Fibroblast of the aortic adventitia (primary cell): ENCODE measurements at regions not wholly inside any gene's neighbourhood (a gene's known extent, or its start where the extent isn't known, plus 50 kb on each side); places are given as distances from the start of the nearest gene placed in this dataset.

Experiments
- DNase-seq: peaks from one replicate; pipeline ENCODE4 v3.0.0-alpha.2; 2010; ENCODE audit warnings: low read depth
- H3K4me3 ChIP-seq: 2 replicates; pipeline ENCODE4 v1.5.1; 2011; ENCODE audit warnings: low read depth, mild to moderate bottlenecking, control low read depth, low read length, moderate library complexity
- TF ChIP-seq, protein P1 (sequence below): IDR thresholded peaks from 2 replicates; pipeline ENCODE4 v1.5.1; 2011; ENCODE audit warnings: mild to moderate bottlenecking, low read length, control low read depth, inconsistent platforms; ENCODE audit not compliant: insufficient read depth

DNA sequence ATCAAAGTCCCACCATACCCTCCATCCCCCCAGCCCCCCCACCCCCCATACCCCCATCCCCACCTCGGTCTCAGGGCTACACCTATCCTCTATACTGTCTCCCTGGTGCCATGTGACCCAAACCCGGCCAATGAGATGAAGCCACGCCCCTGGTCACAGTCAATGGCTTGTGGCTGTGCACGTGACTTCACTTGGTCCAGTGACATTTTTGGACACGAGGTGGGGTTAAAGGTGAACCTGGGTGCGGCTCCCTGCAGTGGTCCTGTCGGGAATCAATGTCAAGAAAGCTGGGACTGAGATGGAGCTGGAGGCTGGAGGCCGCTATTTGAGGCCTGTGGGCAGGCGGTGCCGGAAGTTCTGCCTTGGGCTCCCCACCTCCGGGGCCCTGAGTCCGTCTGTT lies 100.7 kb upstream of the MAP1LC3B2 start:
- H3K4me3 ChIP-seq: no peak overlapping the region
- TF ChIP-seq, protein P1, sequence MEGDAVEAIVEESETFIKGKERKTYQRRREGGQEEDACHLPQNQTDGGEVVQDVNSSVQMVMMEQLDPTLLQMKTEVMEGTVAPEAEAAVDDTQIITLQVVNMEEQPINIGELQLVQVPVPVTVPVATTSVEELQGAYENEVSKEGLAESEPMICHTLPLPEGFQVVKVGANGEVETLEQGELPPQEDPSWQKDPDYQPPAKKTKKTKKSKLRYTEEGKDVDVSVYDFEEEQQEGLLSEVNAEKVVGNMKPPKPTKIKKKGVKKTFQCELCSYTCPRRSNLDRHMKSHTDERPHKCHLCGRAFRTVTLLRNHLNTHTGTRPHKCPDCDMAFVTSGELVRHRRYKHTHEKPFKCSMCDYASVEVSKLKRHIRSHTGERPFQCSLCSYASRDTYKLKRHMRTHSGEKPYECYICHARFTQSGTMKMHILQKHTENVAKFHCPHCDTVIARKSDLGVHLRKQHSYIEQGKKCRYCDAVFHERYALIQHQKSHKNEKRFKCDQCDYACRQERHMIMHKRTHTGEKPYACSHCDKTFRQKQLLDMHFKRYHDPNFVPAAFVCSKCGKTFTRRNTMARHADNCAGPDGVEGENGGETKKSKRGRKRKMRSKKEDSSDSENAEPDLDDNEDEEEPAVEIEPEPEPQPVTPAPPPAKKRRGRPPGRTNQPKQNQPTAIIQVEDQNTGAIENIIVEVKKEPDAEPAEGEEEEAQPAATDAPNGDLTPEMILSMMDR: no peak
- DNase-seq: no peak

DNA sequence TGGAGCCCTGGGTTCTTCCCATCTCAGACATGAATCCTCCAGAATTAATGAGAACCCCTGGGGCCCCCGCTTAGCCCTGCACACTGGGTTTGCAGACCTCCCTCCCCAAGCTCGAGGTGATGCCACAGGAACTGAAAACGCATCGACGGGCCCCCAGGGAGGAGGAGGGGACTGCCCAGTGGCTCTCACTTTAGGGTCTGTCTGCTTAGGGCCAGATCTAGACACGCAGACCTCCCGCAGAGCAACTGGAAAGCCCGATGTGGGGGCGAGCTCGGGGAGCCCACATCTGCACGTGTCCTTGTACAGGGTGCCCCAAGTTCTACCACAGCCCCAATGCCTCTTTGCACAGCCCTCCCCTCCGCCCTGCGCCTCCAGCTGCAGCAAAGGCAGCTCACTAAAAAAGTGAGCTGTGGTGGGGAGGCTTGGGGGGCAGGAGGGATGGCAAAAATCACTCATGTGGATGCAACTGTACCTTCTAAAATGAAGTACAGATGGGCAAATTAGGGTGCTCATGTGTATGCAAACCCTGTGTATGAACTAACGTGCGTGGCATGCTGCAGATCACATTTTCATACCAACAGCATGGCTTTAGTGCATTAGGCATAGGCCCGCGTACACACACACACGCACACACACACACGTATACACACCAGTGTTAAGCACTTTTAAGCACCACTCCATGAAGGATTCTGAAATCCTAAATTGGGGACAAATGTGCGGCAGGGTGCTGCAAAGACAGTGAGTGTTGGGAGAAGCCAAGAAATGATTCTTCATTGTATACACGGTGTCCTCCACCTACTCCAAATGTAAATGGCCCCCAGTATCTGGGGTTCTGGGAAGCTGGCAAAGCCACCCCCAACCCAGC lies 99.9 kb upstream of the MAP1LC3B2 start:
- H3K4me3 ChIP-seq: no peak overlapping the region
- DNase-seq: no peak
- TF ChIP-seq, protein P1: no peak

DNA sequence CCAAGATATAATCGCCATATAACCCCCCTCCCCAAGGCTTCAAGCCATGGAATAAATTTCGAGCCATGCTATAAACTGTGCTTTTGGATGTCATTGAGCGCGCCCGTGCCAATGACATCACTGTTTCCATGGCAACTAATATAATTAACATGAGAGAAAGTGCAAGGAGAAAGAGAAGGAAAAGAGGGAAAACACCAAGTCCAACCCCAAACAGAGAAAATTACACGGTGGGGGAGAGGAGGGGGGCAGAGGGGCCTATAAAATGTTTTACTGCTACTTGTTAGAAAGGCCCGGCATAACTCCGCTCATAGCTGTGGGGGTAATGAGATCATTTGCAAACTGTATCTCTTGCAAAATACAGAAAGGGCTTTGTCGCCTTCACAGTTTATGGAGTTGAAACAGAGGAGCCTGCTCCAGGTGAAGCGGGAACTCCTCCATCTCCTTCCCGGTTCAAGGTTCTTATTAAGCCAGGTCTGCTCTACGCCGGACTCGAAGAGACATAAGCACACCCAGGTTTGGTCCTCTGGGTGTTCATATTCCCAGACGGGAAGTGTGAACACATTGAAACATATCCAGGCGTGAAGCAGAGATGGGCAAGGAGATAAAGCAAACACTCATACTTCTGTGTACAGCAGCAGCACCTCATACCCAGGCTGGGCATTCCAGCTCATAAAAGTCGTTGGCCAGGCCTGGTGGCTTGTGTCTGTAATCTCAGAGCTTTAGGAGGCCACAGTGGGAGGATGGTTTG lies 99.1 kb upstream of the MAP1LC3B2 start:
- TF ChIP-seq, protein P1: no peak
- no peak overlapping the region for H3K4me3 ChIP-seq
- DNase-seq: no peak

DNA sequence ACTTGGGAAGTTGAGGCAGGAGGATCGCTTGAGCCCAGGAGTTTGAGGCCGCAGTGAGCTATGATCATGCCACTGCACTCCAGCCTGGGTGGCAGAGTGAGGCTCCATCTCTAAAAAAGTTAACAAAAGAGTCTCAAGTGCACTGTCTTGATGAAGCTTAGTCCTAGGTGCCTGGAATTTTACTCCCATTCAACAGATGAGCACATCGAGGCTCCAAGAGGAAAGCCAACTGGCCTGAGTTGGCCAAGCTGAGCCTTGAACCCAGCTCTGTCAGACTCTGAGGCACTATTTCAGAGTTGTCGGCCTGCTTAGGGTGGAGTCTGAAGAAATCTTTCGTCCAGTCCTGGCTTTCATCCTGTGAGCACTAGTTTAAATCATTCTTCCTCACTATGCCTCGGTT lies 98.1 kb upstream of the MAP1LC3B2 start:
- H3K4me3 ChIP-seq: no peak overlapping the region
- TF ChIP-seq, protein P1: no peak
- DNase-seq: no peak

DNA sequence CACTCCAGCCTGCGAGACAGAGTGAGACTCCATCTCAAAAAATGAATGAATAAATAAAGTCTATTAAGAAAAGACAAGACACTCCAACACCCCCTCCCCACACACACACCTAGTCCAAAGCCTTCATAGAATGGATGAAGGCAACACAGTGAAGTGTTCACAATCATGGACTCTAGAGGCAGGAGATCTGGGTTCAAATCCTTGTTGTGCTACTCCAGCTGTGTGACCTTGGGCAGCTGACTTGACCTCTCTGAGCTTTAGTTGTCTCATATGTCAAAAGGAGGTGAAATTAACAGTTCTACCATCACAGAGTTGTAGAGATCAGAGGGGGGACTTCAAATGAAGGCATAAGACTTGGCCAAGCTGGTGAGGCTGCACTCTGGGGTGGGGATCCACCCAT lies 95.8 kb upstream of the MAP1LC3B2 start:
- DNase-seq: no peak
- H3K4me3 ChIP-seq: no peak overlapping the region
- TF ChIP-seq, protein P1: no peak

DNA sequence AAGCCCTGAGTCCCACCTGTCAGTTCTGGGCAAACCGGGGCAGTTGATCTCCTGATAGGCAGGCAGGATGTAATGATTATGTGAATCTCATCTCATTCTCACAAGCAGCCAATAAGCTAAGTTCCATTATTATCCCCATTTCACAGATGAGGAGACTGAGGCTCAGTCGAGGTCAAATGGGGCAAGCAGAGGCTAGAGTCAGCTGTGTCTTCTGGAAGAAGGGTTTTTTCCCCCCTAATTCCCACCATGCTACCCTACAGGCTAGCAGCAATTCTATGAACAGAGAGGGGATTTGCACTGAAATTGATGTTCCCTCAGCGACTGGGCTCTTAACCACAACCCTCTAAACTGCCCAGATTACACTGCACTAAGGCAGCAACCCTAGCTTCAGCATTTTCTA lies 93.8 kb upstream of the MAP1LC3B2 start:
- no peak overlapping the region for H3K4me3 ChIP-seq
- TF ChIP-seq, protein P1: no peak
- no peak for DNase-seq
